CD4-positive, alpha-beta T cell treated with Interleukin-6 for 4 hours (primary cell): ENCODE measurements at regions not wholly inside any gene's neighbourhood (a gene's known extent, or its start where the extent isn't known, plus 50 kb on each side); places are given as distances from the start of the nearest gene placed in this dataset.

ENCODE experiments used
- DNase-seq: peaks from one replicate; pipeline ENCODE4 v3.0.0-alpha.2; 2020; ENCODE audit warnings: mixed read lengths

DNA sequence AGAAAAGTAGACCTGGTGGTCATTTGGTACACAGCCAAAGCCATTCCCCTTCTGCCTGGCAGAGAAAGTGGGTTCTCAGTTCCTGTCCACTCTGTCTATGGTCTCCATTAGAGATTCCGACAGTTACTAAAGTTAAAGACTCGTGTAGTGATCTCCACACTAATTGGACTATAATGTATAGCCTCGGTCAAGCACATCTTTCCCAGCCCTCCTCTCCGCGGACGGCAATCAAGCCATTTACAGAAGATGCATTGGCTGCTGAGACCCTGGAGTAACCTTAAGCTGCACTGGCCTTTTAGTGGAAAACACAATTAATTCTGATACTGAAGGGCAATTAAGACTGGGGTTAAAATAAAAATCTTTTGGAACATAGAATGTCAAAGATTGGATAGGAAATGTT is 865.3 kb downstream of the MCTP2 start:
- no peak for DNase-seq

DNA sequence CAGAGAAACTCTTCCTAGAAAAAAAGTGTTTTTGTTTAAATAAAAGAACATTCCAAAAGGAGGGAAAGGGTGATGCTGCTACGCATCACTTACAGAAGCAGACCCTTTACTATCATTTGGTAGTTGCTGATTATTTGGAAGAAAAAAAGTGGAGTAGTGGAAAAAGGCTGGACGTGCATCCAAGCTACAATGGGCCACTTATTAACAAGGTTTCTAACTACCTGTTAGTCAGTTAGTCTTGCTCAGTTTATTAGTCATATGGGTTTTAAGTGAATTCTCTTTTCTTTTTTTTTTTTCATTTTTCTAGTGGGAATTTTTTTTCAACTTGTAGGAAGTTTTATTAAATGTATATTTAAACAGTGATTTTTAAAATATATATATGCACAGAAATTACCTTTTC is 866.0 kb downstream of the MCTP2 start:
- no peak for DNase-seq

DNA sequence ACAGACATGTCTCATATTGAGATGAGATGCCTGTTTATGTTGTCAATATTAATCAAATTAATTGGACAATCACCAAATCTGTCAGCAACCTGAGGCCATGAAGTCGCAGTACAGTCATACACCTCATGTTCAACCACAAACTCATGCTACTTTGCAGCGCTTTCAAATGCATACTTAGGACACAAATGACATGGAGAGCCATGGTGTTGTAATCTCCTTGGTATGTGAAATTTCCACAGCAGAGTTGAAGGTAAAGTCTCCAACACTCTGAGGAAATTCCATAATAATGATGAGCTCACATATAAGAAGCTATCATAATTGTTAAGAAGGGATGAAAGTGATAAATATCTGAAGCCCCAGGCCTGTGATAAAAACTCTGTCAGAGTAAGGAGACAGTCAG is 873.9 kb downstream of the MCTP2 start:
- DNase-seq: no peak

DNA sequence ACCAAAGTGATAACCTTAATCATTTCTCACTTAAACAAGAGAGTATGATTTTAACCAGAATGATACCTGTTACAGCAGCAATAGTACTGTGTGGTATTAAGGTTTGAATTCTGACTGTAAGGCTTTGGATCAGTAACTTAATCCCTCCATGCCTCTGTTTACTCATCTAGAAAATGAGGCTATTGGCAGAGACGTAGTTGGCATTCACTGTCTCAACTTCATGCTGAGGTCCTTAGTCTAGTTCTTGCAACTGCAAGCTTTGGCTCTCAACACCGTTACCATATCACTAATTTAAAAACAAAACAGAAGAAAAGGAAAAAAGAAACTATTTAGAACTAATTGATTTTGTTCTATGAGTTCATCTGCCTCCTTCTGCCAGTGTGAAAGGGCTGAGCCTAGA is 875.4 kb downstream of the MCTP2 start:
- DNase-seq: no peak

DNA sequence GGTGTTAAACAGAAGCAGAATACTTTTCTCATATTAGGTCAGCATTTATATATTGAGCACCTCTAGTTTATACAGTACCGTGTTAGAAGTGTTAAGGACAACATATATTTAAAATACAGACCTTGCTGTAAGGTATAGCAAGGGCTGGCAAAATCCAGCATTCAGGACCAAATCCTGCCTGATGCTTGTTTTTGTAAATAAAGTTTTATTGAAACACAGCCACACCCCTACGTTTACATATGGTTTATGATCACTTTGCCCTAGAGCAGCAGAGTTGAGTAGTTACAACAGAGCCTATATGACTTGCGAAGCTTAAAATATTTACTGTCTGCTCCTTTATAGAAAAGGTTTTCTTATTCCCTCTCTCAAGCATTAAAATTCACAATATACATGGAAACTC is 877.3 kb downstream of the MCTP2 start:
- no peak for DNase-seq

DNA sequence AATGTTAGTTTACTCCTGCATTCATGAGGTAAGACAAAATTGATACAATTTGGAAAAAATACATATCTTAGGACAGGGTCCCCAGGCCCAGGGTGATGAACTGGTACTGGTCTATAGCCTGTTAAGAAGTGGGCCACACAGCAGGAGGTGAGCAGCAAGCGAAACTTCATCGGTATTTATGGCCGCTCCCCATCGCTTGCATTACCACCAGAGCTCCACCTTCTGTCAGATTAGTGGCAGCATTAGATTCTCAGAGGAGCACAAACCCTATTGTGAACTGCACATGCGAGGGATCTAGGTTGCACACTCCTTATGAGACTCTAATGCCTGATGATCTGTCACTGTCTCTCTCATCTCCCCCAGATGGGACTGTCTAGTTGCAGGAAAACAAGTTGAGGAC is 880.6 kb downstream of the MCTP2 start:
- DNase-seq: no peak

DNA sequence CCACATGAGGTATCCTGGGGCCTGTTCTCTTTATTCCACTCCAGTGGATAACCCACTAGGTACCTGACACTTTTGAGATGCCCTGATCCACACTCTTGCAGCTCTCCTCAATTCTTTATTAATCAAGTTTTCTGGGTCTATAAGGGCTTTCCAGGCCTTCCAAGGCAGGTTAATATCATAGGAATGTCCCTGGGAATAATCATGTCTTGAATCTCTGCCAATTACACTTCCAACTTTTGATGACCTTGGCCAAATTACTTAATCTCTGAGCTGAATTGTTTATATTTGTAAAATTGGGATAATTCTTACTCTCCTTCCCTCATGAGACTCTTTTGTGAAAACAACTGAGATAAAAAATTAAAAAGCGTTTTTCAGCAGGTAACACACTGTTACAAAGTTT is 881.7 kb downstream of the MCTP2 start:
- no peak for DNase-seq

DNA sequence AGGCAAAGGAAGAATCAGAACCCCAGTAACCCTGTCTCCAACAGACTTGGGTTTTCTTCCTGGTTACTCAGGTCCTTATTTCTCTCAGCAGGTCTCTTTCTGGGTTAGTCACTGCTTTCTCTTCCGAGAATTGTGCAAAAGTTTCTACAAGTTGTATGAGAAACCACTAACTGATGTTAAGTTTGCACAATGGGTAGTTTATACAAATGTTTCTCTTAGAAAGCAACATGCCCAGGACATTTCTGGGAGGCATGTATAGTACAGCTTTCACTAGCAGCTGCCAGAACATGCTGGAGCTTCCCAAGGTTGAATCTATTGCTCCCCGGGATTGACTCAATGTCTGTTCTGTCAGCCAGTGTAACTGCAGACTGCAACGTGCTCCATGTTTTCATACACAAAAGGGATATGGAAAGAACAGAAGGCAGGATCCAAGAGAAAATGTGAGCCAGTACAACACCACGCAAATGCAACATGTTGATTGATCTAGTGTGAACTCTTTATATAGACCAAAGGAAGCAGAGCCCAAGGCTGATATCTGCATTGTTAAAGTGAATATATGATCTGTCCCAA is 887.8 kb downstream of the MCTP2 start:
- DNase-seq: no peak

DNA sequence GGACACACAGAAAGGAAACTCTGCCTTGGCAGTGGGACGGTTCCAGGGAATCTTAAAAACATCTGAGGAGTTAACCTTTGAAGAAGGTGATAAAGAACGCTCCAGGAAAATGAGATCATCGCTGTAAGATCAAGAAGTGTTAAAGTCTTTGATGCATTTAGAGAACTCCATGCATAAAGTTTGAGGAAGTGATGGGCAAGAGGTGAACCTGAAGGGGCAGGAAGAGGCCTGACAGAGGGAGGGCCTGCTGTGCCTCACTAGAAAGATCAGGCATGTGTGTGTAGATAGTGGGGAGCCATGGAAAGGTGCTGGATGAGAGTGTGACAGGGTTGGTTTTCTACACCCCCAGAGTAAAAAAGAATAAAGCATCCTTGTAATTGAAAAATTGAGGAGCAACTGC is 889.2 kb downstream of the MCTP2 start:
- no peak for DNase-seq

DNA sequence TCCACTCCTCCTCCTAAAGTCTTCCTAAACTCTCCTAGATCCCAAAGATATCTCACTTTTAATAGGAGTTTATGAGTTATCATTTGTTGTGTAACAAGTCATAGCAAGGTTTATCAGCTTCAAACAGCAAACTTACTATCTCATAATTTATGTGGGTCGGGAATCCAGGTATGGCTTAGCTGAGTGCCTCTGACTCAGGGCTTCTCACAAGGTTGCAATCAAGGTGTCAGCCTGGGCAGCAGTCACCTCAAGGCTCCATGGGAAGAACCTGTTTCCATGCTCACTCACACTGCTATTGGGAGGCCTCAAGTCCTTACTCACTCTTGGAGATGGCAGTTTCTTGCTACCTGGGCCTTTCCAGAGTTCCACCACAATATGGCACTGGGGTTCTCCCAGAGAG is 889.8 kb downstream of the MCTP2 start:
- DNase-seq: no peak

DNA sequence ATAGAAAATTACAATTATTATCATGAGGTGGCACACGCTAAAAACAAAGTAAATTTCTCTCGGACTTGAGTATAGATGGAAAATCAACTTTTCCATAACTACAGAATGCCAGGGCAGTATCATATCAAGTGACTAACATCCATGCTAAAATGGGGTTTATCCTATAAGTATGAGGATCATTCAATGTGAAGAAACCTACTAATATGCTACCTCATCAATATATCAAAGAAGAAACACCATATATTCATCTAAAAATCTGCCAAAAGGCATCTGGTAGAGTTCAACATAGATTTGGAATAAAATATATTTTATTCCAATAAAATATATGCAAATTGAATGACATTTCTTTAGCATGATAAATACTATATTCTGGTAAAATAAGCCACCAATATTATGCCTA is 894.4 kb downstream of the MCTP2 start:
- no peak for DNase-seq

DNA sequence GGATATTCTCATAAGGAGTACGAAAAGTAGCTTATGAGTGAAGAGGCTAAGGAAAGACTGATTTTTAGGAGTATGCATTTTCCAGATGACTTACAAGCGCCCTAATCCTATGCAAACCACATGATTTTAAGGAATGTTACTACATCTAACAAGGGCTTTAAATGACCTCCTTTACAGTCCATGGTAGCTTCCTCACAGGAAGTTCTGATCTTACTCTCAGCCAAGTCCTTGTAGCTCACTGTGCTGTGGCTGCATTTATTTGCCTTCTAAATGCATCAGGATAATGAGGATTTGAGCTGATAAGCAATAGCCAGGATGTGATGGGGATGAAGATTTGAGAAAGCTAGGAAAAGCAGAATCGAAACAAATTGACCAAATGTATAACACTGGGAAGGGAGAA is 896.0 kb downstream of the MCTP2 start:
- no peak for DNase-seq

DNA sequence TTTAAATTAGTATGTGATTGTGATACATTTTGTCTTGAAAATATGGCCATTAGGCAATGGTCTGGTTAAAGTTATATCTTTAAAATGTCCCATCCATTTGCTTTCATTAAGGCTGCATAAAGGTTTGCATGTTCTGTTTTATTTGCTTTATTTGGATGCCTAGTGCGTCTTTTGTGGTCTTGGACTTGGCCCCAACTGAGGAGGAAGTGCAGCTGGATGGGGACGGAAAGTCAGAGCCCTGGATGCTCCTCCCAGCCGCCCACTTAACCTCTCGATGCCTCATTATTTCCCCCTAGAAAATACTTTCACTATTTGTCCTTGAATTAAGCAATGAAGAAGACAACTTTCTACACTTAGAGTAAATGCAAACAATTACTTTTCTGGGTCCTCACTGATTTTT is 898.2 kb downstream of the MCTP2 start:
- no peak for DNase-seq

DNA sequence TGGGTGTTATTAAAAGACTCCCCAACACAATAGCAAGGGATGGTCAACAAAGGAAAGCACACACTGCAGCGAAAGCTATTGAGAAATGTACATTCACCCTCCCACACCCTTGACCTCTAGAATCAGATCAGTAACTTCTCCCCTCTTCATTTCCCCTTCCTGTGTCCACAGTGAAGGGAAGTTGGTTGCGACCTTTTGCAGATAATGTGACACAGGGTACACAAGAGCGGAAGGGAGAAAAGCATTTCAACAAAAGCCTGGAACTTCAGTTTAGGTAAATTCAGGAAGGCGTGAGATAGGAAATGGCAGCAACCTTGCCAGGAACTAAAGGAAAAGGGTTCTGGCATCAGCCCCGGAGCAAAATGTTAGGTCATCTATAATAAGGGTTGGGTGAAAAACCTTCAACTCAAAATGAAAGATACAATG is 899.8 kb downstream of the MCTP2 start:
- DNase-seq: no peak

DNA sequence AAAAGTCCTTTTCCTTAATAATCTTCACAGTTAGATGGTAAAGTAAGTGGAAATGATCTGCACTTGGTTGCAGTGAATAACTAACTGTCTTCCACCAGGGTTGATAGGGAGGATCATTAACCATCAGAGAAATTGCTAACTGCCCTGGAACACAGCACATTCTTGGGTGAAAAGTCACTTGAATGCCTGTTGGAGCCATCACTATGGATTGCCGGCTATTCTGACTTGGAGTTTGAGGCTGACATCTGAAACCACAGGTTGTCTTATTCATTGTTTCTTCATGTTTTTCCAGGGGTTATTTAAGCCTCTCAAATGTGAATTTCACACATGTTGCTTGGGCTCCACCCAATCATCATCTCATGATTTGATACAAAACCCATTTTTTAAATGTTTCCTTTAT is 901.4 kb downstream of the MCTP2 start:
- DNase-seq: no peak

DNA sequence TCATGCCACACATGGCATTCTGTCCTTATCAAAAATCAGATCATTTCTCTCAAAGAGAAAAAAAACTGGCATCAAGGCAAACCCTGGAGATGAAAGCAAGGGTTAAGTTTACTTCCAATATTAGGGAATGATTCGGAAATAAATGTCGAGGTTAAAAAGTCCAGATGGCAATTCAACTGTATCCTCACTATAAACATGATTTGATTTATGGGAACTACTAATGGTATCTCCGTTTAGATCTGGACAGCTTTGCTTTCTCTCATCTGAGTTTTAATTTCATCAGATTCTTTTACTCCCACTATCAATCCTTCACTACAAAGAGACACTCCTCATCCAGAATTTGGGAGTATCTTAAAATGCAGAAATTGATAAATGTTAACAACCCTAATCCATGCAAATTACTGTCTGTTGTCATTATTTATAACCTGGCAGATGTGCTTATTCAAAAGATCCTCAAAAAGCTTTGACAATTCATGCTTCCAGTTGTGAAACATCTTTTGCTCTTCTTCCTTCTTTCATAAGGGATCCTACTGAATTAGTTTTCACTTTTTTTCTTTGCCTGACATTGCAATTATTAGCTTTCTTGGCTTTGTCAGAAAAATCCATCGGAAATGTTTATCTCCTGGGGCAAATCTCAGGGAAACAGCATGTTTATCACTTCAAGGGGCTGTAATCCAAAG is 903.2 kb downstream of the MCTP2 start:
- no peak for DNase-seq

DNA sequence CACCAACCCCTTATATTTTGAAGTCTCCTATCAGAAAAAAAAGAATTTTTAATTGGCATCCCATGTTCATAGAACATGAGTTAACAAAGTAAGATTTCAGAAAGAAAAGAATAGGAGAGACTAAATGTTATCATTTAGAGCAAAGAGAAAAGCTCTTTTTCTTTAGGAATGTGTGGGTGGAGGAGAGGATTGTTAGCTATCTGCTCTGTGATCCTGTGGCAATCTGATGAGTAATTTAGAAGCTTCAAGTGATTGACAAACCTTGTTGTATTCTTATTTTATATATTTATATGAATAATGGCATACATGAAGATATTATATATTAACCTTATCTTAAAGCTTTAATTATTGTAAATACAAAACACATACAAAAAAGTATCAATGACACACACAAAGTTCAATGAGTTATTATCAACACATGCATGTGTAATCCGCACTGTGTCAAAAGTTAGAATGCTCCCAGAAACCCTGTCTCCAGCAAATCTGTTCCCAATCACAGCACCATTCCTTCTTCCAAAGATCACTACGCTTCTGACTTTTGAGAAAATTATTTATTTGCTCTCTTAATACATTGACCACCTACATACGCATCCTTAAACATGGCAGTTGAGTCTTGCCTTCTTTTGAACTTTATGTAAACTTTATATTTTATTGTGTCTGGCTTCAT is 907.4 kb downstream of the MCTP2 start:
- DNase-seq: no peak

DNA sequence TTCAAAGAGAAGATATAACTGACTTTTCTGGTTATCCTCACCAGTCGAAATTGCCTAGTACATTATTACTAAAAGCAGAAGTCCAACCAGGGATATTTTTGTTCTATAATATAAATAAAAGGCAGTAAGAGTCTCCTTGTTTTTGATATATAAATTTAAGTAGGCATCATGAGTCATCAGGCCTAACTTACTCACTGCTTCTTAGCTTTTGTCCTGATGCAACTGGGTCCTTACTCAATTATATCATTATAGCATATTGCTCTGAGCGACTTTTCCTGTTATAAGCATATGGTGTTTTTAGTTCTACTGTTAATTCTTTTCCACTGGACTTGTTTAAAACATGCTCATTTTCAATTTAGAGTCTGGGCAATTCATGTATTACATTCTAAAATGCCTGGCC is 910.1 kb downstream of the MCTP2 start:
- no peak for DNase-seq

DNA sequence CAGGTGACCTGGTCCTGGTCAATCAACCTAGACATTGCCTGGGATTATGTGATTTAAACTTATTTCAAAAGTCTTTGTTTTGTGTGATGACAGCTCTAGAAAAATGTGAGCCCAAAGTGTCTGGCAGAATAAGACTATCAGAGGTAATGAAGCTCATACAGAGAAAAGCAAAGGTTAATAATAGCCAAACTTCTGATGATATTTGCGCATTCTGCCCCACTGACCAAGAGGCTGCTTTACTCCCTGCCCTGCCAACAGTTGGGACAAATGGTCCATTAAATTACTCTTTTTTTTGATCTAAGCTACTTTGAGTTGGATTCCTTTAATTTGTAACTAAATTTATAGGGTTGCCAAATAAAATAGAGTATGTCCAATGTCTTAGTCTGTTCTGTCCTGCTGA is 911.2 kb downstream of the MCTP2 start:
- no peak for DNase-seq

DNA sequence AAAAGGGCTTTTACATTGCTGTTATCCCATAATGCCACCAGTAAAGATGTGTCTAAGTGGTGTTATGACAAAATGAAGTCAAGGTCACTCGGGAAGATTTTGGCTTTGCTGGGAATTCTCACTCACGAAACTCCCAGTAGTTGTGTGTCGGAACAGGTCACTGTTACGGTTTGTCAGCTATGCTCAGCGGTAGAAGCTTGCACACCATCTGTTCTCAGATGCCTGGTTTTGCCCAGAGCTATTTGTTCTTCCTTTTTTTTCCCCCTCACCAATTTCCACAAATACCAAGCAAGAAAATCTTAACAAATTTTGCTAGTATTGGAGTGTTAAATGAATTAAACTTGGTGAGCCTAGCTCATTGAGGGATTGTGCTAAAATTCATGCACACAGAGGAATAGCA is 915.1 kb downstream of the MCTP2 start:
- DNase-seq: no peak

DNA sequence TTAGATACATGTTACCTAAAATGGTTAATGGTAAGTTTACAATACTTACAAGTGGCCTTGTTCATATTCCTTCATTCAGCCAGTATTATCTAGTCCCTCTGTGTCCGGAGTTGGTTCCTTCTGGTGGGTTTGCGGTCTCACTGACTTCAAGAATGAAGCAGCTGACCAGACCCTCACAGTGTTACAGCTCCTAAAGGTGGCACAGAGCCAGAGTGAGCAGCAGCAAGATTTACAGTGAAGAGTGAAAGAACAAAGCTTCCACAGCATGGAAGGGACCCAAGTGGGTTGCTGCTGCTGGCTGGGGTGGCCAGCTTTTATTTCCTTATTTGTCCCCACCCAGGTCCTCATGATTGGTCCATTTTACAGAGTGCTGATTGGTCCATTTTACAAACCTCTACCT is 916.8 kb downstream of the MCTP2 start:
- DNase-seq: no peak

DNA sequence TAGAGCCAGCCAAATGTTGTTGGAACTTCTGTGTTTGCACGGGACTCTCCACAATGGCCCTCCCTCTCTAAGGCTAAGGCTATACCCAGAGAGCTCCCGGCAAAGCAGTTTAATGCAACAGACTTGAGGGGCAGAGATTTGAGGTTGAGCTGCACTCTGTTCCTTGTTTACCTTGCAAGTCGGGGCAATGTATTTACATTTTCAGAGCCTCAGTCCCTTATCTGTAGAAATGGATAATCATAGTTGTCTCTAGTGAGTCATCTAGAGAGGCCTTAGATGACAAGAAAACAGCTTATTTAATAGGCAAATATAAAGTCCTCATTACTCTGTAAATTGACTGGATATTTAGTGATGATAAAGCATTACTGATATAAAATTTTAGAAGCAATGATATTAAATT is 917.7 kb downstream of the MCTP2 start:
- no peak for DNase-seq

DNA sequence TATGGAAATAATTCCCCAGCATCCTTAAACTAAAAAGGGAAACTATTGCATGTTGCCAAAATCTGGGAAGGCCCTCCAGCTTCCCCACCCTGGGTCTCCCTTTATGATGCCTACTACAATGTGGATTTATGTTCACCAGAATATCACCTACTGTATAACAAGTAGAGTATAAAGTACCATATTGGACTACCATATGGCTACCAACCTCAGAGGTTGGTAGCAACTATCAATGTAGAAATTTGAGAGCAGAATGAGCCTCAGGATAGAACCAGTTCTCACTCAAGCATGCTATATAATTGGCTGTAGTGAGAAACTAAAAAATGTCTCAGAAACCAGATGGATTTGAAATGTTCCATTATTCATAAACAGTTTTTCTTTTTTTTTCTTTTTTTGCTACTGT is 918.4 kb downstream of the MCTP2 start:
- DNase-seq: no peak

DNA sequence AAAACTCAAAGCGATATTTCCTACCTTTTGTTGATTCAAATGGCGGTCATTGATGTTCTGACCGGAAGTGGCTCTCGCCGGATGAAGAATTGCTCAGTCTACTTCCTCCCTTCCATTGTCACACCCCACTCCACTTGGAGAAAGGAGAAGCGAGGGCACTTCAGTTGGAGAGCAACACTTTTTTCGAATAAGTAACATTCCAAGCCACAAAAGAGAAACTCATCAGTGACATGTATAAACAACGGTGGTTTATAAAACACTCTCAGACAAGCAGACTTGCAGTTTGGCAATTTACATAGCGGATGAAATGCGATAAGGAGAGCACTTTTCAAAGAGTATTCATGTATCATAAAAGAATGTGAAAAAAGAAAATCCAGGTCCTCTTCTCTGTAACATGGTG is 919.1 kb downstream of the MCTP2 start:
- DNase-seq: no peak

DNA sequence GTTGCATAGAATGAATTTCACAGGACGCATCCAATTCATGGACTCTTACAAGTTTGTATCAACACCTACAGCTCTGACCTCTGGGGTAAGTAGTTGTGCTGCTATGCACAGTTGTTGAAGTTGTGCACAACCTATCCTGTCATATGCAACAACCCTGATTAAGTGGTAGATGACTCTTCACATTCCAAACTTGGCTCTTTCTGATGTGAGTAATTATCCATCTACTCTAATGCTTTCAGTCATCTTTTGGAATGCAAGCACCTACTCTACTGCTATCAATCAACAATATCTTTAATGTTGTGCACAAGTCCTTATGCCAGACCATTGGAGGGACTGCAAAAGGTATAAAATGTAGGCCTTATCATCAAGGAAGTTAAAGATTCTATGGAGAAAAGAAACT is 921.4 kb downstream of the MCTP2 start:
- no peak for DNase-seq
